GM21825 (cell line): ENCODE measurements at regions not wholly inside any gene's neighbourhood (a gene's known extent, or its start where the extent isn't known, plus 50 kb on each side); places are given as distances from the start of the nearest gene placed in this dataset.

Experiments used
- ATAC-seq: cut with Tn5 transposase; IDR thresholded peaks from one replicate; pipeline ENCODE4 v1.9.1; 2021; ENCODE audit warnings: mild to moderate bottlenecking, moderate library complexity; ENCODE audit not compliant: unreplicated experiment

DNA sequence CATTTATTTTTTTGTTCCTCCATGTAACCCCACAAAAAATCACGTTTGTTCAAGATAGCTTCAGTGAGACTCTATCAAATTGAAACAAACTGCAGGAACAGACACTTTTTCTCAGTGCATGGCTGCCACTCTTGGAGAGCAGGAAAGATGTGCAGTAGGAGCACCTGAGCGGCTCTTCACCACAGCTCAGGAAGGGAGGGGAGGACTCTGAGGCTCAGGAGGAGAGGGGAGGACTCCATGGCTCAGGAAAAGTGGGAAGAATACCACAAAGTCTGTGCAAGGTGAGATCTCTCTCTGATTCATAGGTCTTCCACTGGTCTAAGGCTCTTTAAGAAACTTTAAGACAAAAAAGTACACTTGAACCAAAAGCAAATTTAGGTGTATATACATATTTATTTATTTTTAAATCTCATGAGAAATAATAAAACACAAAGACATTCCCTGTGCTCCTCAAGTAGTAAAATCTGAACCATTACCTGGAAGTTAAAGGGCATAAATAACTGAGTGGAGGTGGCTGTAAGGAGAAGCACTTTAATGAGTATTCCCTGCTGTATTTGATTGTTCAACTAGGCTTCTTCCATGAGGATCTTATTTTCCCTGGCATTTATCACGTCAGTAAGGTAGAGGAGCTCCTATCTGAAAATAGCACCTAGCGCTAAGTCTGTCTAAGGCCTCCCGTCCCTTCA lies 69.2 kb upstream of the CCN6 start:
- ATAC-seq, result no peak

- no peak for ATAC-seq
These were observed 68.6 kb upstream of the CCN6 start for GRCh38 chr6:111985202-111985731.

- no peak for ATAC-seq
These were observed 67.3 kb upstream of the CCN6 start for GRCh38 chr6:111986651-111987050.

DNA sequence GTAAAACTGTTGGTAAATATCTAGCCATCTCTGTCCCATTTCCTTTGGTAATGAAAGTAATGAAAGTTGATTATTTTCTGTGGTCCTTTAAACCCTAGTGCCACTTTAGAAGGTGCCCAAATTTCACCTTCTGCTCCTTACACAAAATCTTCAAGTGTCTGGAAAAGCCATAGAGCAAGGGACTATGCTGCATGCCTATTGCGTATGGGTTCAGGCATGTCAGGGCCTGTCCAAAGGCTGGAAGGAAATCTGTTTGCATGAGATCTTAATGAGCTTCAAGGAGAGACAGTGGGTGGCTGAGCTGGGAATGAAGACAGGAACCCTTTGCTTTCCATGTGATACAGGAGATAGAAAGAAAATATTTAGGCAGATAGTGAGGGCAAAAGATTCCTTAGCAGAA lies 66.6 kb upstream of the CCN6 start:
- ATAC-seq, result no peak

GRCh38 chr6:111988926-111989325 lies 65.0 kb upstream of the CCN6 start:
- no peak for ATAC-seq

DNA sequence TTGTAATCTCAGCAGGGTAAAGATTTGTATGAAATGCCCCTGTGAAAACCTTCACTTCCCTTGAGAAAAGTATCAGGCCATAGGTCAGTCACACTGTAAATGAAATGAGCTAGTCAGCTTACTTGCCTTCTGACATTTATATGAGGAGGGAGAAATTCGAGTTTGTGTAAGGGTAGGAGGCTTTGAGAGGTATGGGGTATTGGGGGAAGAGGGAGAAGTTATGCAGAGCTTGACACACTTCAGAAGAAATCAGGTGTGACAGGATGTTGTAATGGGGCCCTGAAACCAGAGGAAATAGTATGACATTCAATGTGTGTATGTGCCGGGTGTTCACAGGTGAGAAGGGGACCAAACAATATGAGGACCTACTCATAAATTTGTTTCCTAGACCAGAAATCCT lies 64.2 kb upstream of the CCN6 start:
- ATAC-seq, result peak; percentile 66

DNA sequence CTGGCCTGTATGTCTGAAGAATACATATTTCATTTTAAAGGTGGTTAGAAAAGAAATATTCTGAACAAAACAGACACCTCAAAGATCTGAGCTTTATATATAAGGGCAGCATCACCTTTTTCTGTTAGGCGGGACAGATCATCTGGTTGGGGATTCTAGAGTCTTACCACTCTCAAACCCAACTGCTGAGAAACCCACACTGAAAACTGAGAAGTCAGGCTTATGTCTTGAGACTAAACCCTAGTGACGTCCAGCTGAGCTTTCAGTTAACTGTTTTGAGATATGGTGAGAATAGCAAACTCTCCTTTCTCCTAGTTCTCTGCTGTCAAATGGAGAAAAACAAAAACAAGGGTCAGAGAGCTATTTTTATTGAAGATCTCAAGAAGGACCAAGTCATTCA lies 63.7 kb upstream of the CCN6 start:
- ATAC-seq, result no peak

DNA sequence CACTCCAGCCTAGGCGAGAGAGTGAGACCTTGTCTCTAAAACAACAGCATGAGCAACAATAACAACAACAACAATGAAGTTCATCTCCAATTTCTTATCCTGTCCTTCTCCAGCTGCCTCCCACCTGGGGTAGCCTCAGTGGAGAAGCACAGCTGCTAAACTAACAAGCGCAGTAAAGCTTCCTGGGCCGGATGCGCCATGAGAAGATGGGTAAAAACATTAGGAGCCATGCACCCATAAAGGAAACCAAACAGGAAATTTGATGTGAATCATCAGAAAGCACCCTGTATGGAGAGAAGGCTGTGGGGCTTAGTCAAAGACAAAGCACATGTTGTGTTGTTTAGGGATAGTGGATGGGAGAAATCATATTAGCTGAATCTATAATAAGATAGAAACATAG lies 61.1 kb upstream of the CCN6 start:
- peak; percentile 59 for ATAC-seq

- no peak for ATAC-seq
These were observed 60.6 kb upstream of the CCN6 start for GRCh38 chr6:111993342-111993741.

DNA sequence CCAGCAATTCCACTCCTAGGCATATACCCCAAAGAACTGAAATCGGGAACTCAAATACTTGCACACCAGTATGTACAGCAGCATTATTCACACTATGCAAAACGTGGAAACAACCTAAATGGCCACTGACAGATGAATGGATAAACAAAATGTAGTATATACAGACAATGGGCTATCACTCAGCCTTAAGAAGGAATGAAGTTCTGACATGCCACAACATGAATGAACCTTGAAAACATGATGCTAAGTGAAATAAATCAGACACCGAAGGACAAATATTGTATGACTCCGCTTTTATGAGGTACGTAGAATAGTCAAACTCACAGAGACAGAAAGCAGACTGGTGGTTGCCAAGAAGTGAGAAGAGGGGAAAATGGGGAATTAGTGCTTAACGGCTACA lies 59.1 kb upstream of the CCN6 start:
- no peak for ATAC-seq

DNA sequence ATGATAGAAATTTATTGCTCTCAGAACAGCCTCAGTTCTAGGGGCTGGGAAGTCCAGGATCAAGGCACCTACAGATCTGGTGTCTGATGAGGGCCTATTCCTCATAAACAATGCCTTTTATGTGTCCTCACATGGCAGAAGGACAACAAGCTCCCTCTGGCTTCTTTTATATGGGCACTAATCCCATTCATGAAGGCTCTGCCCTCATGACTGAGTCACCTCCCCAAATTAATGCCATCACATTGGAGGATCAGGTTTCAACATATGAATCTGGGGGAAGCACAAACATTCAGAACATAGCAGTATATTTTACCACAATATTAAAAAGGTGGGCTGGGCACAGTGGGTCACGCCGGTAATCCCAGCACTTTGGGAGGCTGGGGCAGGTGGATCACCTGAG lies 58.5 kb upstream of the CCN6 start:
- ATAC-seq, result no peak

DNA sequence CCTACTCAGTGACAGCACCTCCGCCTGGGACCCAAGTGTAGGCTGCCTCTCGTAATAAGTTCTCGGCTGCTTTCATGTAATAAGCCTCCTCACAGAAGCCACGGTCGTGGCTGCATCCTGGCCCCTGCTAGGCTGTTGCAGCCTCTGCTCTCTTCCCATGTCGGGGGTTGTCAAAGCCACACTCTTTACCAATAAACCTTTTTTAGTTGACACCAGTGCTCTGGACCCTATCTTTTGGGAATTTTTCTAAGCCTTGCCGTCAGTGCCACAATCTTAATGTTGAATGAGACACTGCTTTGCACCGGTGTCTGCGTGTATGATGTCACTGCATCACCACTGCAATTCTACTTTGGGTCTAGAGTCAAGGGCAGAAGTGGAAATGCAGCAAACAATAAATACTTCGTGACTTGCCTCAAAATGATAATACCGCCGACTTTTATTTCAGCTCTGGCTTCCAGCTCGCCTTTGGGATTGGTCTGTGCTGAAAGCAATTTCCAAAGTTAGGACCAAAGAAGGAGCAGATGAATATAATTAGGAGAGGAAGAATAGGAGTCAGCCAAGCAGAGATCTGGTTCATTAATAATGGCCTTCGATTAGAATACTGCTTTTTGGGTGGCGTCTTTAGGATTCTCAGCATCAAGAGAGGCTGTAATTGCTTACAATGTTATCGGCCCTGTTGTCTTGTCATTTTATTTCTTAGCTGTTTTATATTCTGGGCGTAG lies 57.6 kb upstream of the CCN6 start:
- ATAC-seq, result no peak

- ATAC-seq, result peak; percentile 65
These were observed 56.6 kb upstream of the CCN6 start for GRCh38 chr6:111997078-111997852.

- no peak for ATAC-seq
These were observed 56.1 kb upstream of the CCN6 start for GRCh38 chr6:111997853-111998208.

- ATAC-seq, result no peak
These were observed 51.6 kb upstream of the CCN6 start for GRCh38 chr6:112002307-112002706.
